Vagina (tissue), 2 donors: ENCODE measurements at regions not wholly inside any gene's neighbourhood (a gene's known extent, or its start where the extent isn't known, plus 50 kb on each side); places are given as distances from the start of the nearest gene placed in this dataset.

Experiments used
- POLR2A ChIP-seq, 2 donors: fragments of 450-650 bp; IDR thresholded peaks; one replicate each; pipeline ENCODE4 v1.6.1; 2017; ENCODE audit warnings: antibody characterized with exemption in 2 of 2, mild to moderate bottlenecking in 2 of 2, moderate library complexity in 2 of 2
- POLR2AphosphoS5 ChIP-seq, 2 donors: sonication (generic); formaldehyde crosslinking; IDR thresholded peaks; one replicate each; pipeline ENCODE4 v1.9.0; 2017; ENCODE audit warnings: antibody characterized with exemption in 2 of 2, mild to moderate bottlenecking in 2 of 2, low read depth in 1 of 2; ENCODE audit not compliant: insufficient read depth in 1 of 2
- TF ChIP-seq, protein P1 (sequence below), 3 experiments: fragments of 450-650 bp in 2 of 3; fragments of 200-600 bp in 1 of 3; sonication (generic) in 1 of 3; IDR thresholded peaks; one replicate each; pipeline ENCODE4 v1.5.1; 2017 to 2019; ENCODE audit warnings: antibody characterized with exemption in 3 of 3, mild to moderate bottlenecking in 2 of 3, moderate library complexity in 2 of 3

DNA sequence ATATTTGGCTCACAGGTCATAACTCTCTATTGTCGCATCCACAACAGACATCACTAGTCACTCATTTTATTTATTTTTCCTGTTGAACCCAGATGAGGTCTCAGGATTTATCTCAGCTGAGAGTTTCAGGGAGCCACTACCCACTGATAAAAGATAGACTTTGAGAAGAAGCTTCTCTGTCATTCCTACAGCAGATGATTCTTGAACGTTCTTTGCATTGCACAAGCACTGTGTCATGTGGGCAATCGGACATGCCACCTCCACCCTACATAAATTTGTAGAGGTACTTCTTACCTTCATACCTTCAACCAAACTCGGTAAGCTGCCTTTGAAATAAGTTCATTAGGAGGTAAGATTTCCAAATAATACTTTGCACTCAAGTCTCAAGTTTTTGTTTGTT, 627.9 kb upstream of the TBX3 start:
- TF ChIP-seq, protein P1, sequence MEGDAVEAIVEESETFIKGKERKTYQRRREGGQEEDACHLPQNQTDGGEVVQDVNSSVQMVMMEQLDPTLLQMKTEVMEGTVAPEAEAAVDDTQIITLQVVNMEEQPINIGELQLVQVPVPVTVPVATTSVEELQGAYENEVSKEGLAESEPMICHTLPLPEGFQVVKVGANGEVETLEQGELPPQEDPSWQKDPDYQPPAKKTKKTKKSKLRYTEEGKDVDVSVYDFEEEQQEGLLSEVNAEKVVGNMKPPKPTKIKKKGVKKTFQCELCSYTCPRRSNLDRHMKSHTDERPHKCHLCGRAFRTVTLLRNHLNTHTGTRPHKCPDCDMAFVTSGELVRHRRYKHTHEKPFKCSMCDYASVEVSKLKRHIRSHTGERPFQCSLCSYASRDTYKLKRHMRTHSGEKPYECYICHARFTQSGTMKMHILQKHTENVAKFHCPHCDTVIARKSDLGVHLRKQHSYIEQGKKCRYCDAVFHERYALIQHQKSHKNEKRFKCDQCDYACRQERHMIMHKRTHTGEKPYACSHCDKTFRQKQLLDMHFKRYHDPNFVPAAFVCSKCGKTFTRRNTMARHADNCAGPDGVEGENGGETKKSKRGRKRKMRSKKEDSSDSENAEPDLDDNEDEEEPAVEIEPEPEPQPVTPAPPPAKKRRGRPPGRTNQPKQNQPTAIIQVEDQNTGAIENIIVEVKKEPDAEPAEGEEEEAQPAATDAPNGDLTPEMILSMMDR (IDR thresholded peaks at IDR 0.05), result no peak
- TF ChIP-seq POLR2A (IDR thresholded peaks at IDR 0.05) (no peak), POLR2AphosphoS5 (IDR thresholded peaks at IDR 0.05; ENCODE audit: insufficient read depth in 1 of 2, low read depth in 1 of 2) (no peak)
